ENCODE measurements at regions not wholly inside any gene's neighbourhood (a gene's known extent, or its start where the extent isn't known, plus 50 kb on each side); places are given as distances from the start of the nearest gene placed in this dataset.
"Not testable (repeated sequence)": the region's sequence is repeated elsewhere in the genome, so short reads cannot be mapped to it uniquely, and the experiment has no call there.

GRCh38 chr18:56431551-56431950, 206.8 kb downstream of the TXNL1 start:
- H3K4me3 ChIP-seq (ENCODE audit: low read length): no peak overlapping the region
- TF ChIP-seq CTCF (conservative IDR thresholded peaks at IDR 0.05; ENCODE audit: low read length): no peak

GRCh38 chr18:56423626-56424025, 214.8 kb downstream of the TXNL1 start:
- DNase-seq (ENCODE audit: low read depth): no peak
- TF ChIP-seq CTCF (conservative IDR thresholded peaks at IDR 0.05; ENCODE audit: low read length): no peak
- H3K4me3 ChIP-seq (ENCODE audit: low read length): no peak overlapping the region

More at GRCh38 chr18:56431551-56431950, 206.8 kb downstream of the TXNL1 start:
- no peak for DNase-seq (ENCODE audit: low read depth)

- no peak overlapping the region for H3K4me3 ChIP-seq (ENCODE audit: low read length)
- no peak for DNase-seq (ENCODE audit: low read depth)
These were observed 216.7 kb downstream of the TXNL1 start for GRCh38 chr18:56421647-56422046.

GRCh38 chr18:56420868-56421267, 217.5 kb downstream of the TXNL1 start:
- not testable (repeated sequence) for H3K4me3 ChIP-seq (ENCODE audit: low read length); DNase-seq (ENCODE audit: low read depth)

More at GRCh38 chr18:56421647-56422046, 216.7 kb downstream of the TXNL1 start:
- no peak for TF ChIP-seq CTCF (conservative IDR thresholded peaks at IDR 0.05; ENCODE audit: low read length)

- no peak for TF ChIP-seq CTCF (conservative IDR thresholded peaks at IDR 0.05; ENCODE audit: low read length)
- H3K4me3 ChIP-seq (ENCODE audit: low read length): no peak overlapping the region
- DNase-seq (ENCODE audit: low read depth): no peak
These were observed 224.0 kb downstream of the TXNL1 start for GRCh38 chr18:56414357-56414756.

- TF ChIP-seq CTCF (conservative IDR thresholded peaks at IDR 0.05; ENCODE audit: low read length): no peak
- DNase-seq (ENCODE audit: low read depth): no peak
These were observed 224.5 kb downstream of the TXNL1 start for GRCh38 chr18:56413862-56414261.

GRCh38 chr18:56412951-56413350, 225.4 kb downstream of the TXNL1 start:
- DNase-seq (ENCODE audit: low read depth): no peak
- no peak for TF ChIP-seq CTCF (conservative IDR thresholded peaks at IDR 0.05; ENCODE audit: low read length)
- no peak overlapping the region for H3K4me3 ChIP-seq (ENCODE audit: low read length)

More at GRCh38 chr18:56413862-56414261, 224.5 kb downstream of the TXNL1 start:
- H3K4me3 ChIP-seq (ENCODE audit: low read length): no peak overlapping the region

- TF ChIP-seq CTCF (conservative IDR thresholded peaks at IDR 0.05; ENCODE audit: low read length): no peak
- no peak for DNase-seq (ENCODE audit: low read depth)
- no peak overlapping the region for H3K4me3 ChIP-seq (ENCODE audit: low read length)
These were observed 228.7 kb downstream of the TXNL1 start for GRCh38 chr18:56409736-56410135.
